ENCODE measurements at regions not wholly inside any gene's neighbourhood (a gene's known extent, or its start where the extent isn't known, plus 50 kb on each side); places are given as distances from the start of the nearest gene placed in this dataset.

GRCh38 chr9:16052146-16052545, 499.3 kb downstream of the CCDC171 start:
- POLR2A ChIA-PET: no interaction called here
- no peak for DNase-seq (ENCODE audit: extremely low spot score)
- CTCF ChIA-PET: no interaction called here
- TF ChIP-seq, protein P1, sequence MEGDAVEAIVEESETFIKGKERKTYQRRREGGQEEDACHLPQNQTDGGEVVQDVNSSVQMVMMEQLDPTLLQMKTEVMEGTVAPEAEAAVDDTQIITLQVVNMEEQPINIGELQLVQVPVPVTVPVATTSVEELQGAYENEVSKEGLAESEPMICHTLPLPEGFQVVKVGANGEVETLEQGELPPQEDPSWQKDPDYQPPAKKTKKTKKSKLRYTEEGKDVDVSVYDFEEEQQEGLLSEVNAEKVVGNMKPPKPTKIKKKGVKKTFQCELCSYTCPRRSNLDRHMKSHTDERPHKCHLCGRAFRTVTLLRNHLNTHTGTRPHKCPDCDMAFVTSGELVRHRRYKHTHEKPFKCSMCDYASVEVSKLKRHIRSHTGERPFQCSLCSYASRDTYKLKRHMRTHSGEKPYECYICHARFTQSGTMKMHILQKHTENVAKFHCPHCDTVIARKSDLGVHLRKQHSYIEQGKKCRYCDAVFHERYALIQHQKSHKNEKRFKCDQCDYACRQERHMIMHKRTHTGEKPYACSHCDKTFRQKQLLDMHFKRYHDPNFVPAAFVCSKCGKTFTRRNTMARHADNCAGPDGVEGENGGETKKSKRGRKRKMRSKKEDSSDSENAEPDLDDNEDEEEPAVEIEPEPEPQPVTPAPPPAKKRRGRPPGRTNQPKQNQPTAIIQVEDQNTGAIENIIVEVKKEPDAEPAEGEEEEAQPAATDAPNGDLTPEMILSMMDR (IDR thresholded peaks at IDR 0.05; ENCODE audit: control extremely low read depth, extremely low read depth, low read depth, missing control alignments): no peak

GRCh38 chr9:16052757-16053530, 500.1 kb downstream of the CCDC171 start:
- ChIA-PET POLR2A (no interaction called here), CTCF (no interaction called here)
- DNase-seq (ENCODE audit: extremely low spot score): no peak
- TF ChIP-seq, protein P1 (IDR thresholded peaks at IDR 0.05; ENCODE audit: control extremely low read depth, extremely low read depth, low read depth, missing control alignments): no peak

GRCh38 chr9:16057541-16057940, 504.7 kb downstream of the CCDC171 start:
- ChIA-PET POLR2A (no interaction called here), CTCF (no interaction called here)
- TF ChIP-seq, protein P1 (IDR thresholded peaks at IDR 0.05; ENCODE audit: control extremely low read depth, extremely low read depth, low read depth, missing control alignments): no peak
- DNase-seq (ENCODE audit: extremely low spot score): no peak

DNA sequence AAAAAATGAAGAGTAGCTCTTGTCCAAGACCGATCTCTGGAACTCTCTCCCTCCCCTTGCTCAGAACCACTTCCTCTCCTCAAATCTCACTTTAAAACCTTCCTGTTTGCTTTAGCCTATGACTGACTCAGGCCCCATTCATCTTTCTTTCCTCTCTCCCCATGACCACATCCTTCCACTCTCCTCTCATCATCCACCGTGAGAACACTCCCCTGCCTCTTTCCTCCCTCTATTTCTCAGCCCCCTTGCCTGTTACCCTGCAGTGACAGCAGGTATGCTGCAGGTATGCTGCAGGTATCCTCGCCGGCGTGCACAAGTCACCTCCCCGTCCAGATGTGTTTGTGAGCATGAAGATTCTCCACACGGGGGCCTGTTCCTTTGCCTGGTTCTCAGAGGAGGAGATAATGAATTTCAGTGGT, 505.3 kb downstream of the CCDC171 start:
- TF ChIP-seq, protein P1 (IDR thresholded peaks at IDR 0.05; ENCODE audit: control extremely low read depth, extremely low read depth, low read depth, missing control alignments): no peak
- DNase-seq (ENCODE audit: extremely low spot score): peak; percentile 26
- CTCF ChIA-PET: interaction anchor here (0.8 to 1.1 kb wide), 2 partner anchors 16 to 35 kb away, joined by 3 read pairs; no protein-coding TSS in a partner anchor
- POLR2A ChIA-PET: no interaction called here

DNA sequence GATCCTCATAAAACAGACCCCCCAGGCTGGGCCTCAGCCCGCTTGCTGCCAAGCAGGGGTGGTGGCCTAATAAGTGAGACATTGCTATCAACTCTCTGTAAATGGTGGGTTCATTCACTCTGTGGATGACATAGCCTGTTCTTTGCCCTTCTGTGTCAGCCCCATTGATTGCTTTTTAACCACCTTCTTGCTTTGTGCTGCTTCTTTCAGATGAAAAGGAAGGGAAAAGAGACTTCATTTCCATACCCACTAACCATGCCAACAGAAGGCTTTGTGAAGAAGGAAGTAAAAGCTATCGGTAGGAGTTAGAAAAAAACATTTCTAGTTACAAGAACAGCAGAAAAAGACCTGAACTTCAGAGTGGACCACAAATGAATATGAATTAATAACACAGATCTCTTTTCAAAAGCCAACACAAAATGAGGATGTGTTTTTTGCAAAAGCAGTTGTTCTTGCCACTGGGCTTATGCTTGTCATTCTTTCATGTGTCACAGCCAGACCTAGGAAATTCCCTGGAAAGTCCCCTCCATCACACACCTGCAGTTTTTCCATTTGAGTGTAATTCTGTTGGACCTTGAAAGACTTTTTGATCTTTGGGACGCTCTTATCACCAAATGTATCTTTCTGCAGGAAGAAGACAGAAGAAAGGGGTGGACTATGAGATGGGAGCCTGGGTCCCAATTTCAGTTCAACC, 507.7 kb downstream of the CCDC171 start:
- peak; percentile 26 for DNase-seq (ENCODE audit: extremely low spot score)
- CTCF ChIA-PET: no interaction called here
- POLR2A ChIA-PET: no interaction called here
- TF ChIP-seq, protein P1 (IDR thresholded peaks at IDR 0.05; ENCODE audit: control extremely low read depth, extremely low read depth, low read depth, missing control alignments): no peak

DNA sequence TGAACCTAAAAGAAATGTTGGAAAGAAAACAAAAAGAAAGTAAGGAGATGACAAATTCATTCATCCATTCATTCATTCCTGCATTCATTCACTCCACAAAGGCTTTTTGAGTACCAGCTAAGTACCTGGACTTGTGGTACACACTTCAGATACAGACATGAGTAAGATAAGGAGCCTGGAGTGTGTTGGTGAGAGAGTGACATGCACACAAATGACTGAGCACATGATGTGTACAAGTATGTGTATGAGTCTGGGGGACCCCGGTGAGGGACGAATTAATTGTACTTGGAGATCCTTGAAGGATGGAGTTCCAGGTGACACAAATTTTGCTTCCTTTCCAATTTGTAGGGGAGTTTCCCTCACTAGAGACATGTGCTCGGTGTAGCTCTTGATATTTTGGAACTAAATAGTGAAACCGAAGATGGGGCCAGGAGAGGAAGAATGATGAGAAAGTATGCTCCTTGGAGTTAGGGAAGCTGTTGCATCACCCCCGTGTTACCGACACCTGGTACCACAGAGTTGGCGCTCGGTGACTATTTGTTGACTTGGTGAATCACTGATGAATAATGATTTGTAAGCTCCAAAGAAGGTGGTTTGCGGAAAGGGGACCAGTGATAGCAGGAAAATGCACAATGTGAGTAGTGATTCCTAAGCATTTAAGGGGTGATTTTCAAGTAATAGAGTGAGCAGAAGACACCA, 509.8 kb downstream of the CCDC171 start:
- DNase-seq (ENCODE audit: extremely low spot score): no peak
- CTCF ChIA-PET: interaction anchor here (1.2 kb wide), 1 partner anchor 9 kb away, joined by 5 read pairs; no protein-coding TSS in a partner anchor
- TF ChIP-seq, protein P1 (IDR thresholded peaks at IDR 0.05; ENCODE audit: control extremely low read depth, extremely low read depth, low read depth, missing control alignments): no peak
- POLR2A ChIA-PET: no interaction called here

Data from GM10248 (cell line).